ENCODE measurements at regions not wholly inside any gene's neighbourhood (a gene's known extent, or its start where the extent isn't known, plus 50 kb on each side); places are given as distances from the start of the nearest gene placed in this dataset.

GRCh38 chr5:8429778-8430758 lies 561.1 kb downstream of the MTRR start:
- TF ChIP-seq CTCF (IDR thresholded peaks at IDR 0.05; ENCODE audit: insufficient read depth, low read length, poor library complexity, severe bottlenecking) (no peak), EZH2phosphoT487 (conservative IDR thresholded peaks at IDR 0.05; ENCODE audit: low read length) (no peak)
